H1 (cell line): ENCODE measurements at regions not wholly inside any gene's neighbourhood (a gene's known extent, or its start where the extent isn't known, plus 50 kb on each side); places are given as distances from the start of the nearest gene placed in this dataset.

ENCODE experiments used
- CTCF ChIA-PET: fragments of 300-600 bp; sonication (Branson Sonifier 250); formaldehyde crosslinking; loops from one replicate; lab custom pipeline; 2021; ENCODE audit not compliant: partially characterized antibody; lab: Charles Lee
- POLR2A ChIA-PET: fragments of 300-600 bp; sonication (Branson Sonifier 250); formaldehyde crosslinking; loops from one replicate; lab custom pipeline; 2021; ENCODE audit warnings: inconsistent platforms; ENCODE audit not compliant: partially characterized antibody; lab: Charles Lee
- DNase-seq, 2 experiments: peaks; one replicate each; pipeline versions ENCODE4 v3.0.0 to v3.0.0-alpha.2; 2010 to 2022; ENCODE audit warnings: low spot score in 2 of 2, low read depth in 1 of 2, mixed read lengths in 1 of 2
- FAIRE-seq: peaks from 2 replicates; lab custom pipeline; 2011; peaks lifted over from hg19 to GRCh38; lab: Jason Lieb, UNC
- H2AFZ ChIP-seq: 2 replicates; pipeline ENCODE4 v1.8.1; 2012; ENCODE audit warnings: low read length, inconsistent platforms
- H2AK5ac ChIP-seq: 2 replicates; pipeline ENCODE4 v1.6.1; 2013; ENCODE audit warnings: low read depth, low read length
- H2BK120ac ChIP-seq: replicated peaks from 2 replicates; pipeline ENCODE3; 2013; ENCODE audit warnings: low read depth, low read length, inconsistent platforms
- H2BK12ac ChIP-seq: 2 replicates; pipeline ENCODE4 v1.6.1; 2013; ENCODE audit warnings: low read depth, low read length
- H2BK15ac ChIP-seq: 2 replicates; pipeline ENCODE4 v1.6.1; 2013; ENCODE audit warnings: low read length
- H2BK20ac ChIP-seq: 2 replicates; pipeline ENCODE4 v1.6.1; 2013; ENCODE audit warnings: low read length
- H2BK5ac ChIP-seq: 2 replicates; pipeline ENCODE4 v1.6.1; 2013; ENCODE audit warnings: low read depth, low read length
- H3K14ac ChIP-seq: 2 replicates; pipeline ENCODE4 v1.6.1; 2013; ENCODE audit warnings: inconsistent platforms; ENCODE audit not compliant: insufficient read length
- H3K18ac ChIP-seq: 2 replicates; pipeline ENCODE4 v1.6.1; 2013; ENCODE audit warnings: low read length; ENCODE audit errors: extremely low read depth
- H3K23ac ChIP-seq: 2 replicates; pipeline ENCODE4 v1.6.1; 2013; ENCODE audit warnings: inconsistent platforms; ENCODE audit not compliant: insufficient read length
- H3K23me2 ChIP-seq: 2 replicates; pipeline ENCODE4 v1.6.1; 2013; ENCODE audit warnings: low read depth, low read length
- H3K27ac ChIP-seq: 2 replicates; pipeline ENCODE4 v1.6.1; 2011; ENCODE audit warnings: low read depth, low read length, inconsistent platforms
- H3K27me3 ChIP-seq, 4 experiments: replicated peaks in 1 of 4; 1 replicate in 1 of 4; 2 replicates in 3 of 4; pipeline versions ENCODE4 v1.6.1 to v1.8.1; 2011 to 2013; ENCODE audit warnings: low read length in 3 of 4, mild to moderate bottlenecking in 3 of 4, inconsistent platforms in 2 of 4, mixed read lengths in 2 of 4, moderate library complexity in 1 of 4; ENCODE audit not compliant: control insufficient read depth in 3 of 4, insufficient read depth in 3 of 4; ENCODE audit errors: extremely low read depth in 1 of 4
- H3K36me3 ChIP-seq, 4 experiments: 2 replicates each; pipeline versions ENCODE4 v1.6.1 to v1.8.1; 2011 to 2013; ENCODE audit warnings: mild to moderate bottlenecking in 4 of 4, low read length in 3 of 4, moderate library complexity in 2 of 4, control low read depth in 1 of 4, inconsistent platforms in 1 of 4; ENCODE audit not compliant: insufficient read depth in 4 of 4, control insufficient read depth in 2 of 4
- H3K4ac ChIP-seq: replicated peaks from 2 replicates; pipeline ENCODE3; 2013; ENCODE audit warnings: low read length, low read depth, mixed read lengths, inconsistent platforms; ENCODE audit not compliant: insufficient read length
- H3K4me1 ChIP-seq, 4 experiments: replicated peaks in 1 of 4; 1 replicate in 1 of 4; 2 replicates in 3 of 4; pipeline versions ENCODE4 v1.6.1 to v1.8.1; 2011 to 2013; ENCODE audit warnings: low read length in 3 of 4, inconsistent platforms in 2 of 4, mixed read lengths in 1 of 4; ENCODE audit not compliant: insufficient read depth in 4 of 4, control insufficient read depth in 3 of 4
- H3K4me2 ChIP-seq, 2 experiments: 2 replicates each; pipeline versions ENCODE4 v1.6.1 to v1.8.1; 2011 to 2013; ENCODE audit warnings: low read depth in 2 of 2, low read length in 2 of 2, control low read depth in 1 of 2, inconsistent platforms in 1 of 2, mild to moderate bottlenecking in 1 of 2; ENCODE audit not compliant: insufficient read depth in 1 of 2
- H3K4me3 ChIP-seq, 4 experiments: fragments of 200-600, 300-600 bp in 1 of 4; sonication (generic), shearing (Covaris generic), sonication (Bioruptor Twin) in 1 of 4; 2 replicates each; pipeline versions ENCODE4 v1.5.1 to v1.8.1; 2011 to 2016; ENCODE audit warnings: low read length in 4 of 4, low read depth in 3 of 4, control low read depth in 2 of 4, inconsistent platforms in 2 of 4, mild to moderate bottlenecking in 2 of 4, mixed read lengths in 1 of 4, moderate library complexity in 1 of 4; ENCODE audit not compliant: insufficient read depth in 2 of 4; ENCODE audit errors: extremely low read depth in 1 of 4
- H3K56ac ChIP-seq: replicated peaks from 2 replicates; pipeline ENCODE3; 2013; ENCODE audit warnings: low read depth, mild to moderate bottlenecking, mixed read lengths, low read length, inconsistent platforms; ENCODE audit not compliant: insufficient read length
- H3K79me1 ChIP-seq: 2 replicates; pipeline ENCODE4 v1.6.1; 2013; ENCODE audit warnings: low read depth, low read length, control low read depth
- H3K79me2 ChIP-seq, 2 experiments: 2 replicates each; pipeline versions ENCODE4 v1.6.1 to v1.8.1; 2012 to 2013; ENCODE audit warnings: low read length in 2 of 2, mild to moderate bottlenecking in 2 of 2, inconsistent platforms in 1 of 2; ENCODE audit not compliant: insufficient read depth in 2 of 2, control insufficient read depth in 1 of 2
- H3K9ac ChIP-seq, 4 experiments: replicated peaks in 1 of 4; 1 replicate in 1 of 4; 2 replicates in 3 of 4; pipeline versions ENCODE4 v1.6.1 to v1.8.1; 2011 to 2013; ENCODE audit warnings: low read depth in 3 of 4, low read length in 3 of 4, control low read depth in 2 of 4, mild to moderate bottlenecking in 2 of 4, moderate library complexity in 2 of 4, inconsistent platforms in 1 of 4; ENCODE audit errors: extremely low read depth in 1 of 4
- H3K9me3 ChIP-seq, 2 experiments: 2 replicates each; pipeline versions ENCODE4 v1.6.1 to v1.8.1; 2012 to 2013; ENCODE audit warnings: mild to moderate bottlenecking in 2 of 2, moderate library complexity in 2 of 2, control low read depth in 1 of 2, inconsistent platforms in 1 of 2, low read depth in 1 of 2, low read length in 1 of 2, mixed read lengths in 1 of 2; ENCODE audit not compliant: insufficient read depth in 2 of 2
- H4K20me1 ChIP-seq, 2 experiments: replicated peaks in 1 of 2; 2 replicates each; pipeline versions ENCODE3 to v1.8.1; 2011 to 2013; ENCODE audit warnings: inconsistent platforms in 2 of 2, low read length in 2 of 2, mild to moderate bottlenecking in 1 of 2; ENCODE audit not compliant: insufficient read depth in 2 of 2, control insufficient read depth in 1 of 2
- H4K5ac ChIP-seq: 2 replicates; pipeline ENCODE4 v1.6.1; 2013; ENCODE audit warnings: low read length, low read depth, mixed read lengths, inconsistent platforms; ENCODE audit not compliant: insufficient read length
- H4K8ac ChIP-seq: 2 replicates; pipeline ENCODE4 v1.8.0; 2013; ENCODE audit warnings: mild to moderate bottlenecking, moderate library complexity, low read length, inconsistent platforms; ENCODE audit not compliant: insufficient read depth; ENCODE audit errors: extremely low read depth
- H4K91ac ChIP-seq: replicated peaks from 2 replicates; pipeline ENCODE3; 2013; ENCODE audit warnings: low read length, mixed read lengths, inconsistent platforms; ENCODE audit not compliant: insufficient read length
- BRCA1 ChIP-seq: IDR thresholded peaks from 2 replicates; pipeline ENCODE4 v1.6.1; 2012; ENCODE audit warnings: low read depth, low read length, improper control_type of control experiment
- CHD2 ChIP-seq: IDR thresholded peaks from 2 replicates; pipeline ENCODE4 v1.6.1; 2012; ENCODE audit warnings: low read length, improper control_type of control experiment
- EGR1 ChIP-seq: IDR thresholded peaks from 2 replicates; pipeline ENCODE4 v1.6.1; 2011; ENCODE audit warnings: low read depth, low read length, borderline replicate concordance
- SP1 ChIP-seq: IDR thresholded peaks from 2 replicates; pipeline ENCODE4 v1.6.1; 2011; ENCODE audit warnings: low read depth, low read length
- TAF7 ChIP-seq: optimal IDR thresholded peaks from 2 replicates; pipeline ENCODE3; 2011; ENCODE audit warnings: low read depth, mild to moderate bottlenecking, inconsistent platforms, low read length, moderate library complexity, borderline replicate concordance
- WGBS, 2 experiments: shearing (Covaris generic) in 1 of 2; methylation state at CpG; one replicate each; pipeline versions ENCODE4 v1.1.6 to v1.1.7; 2013 to 2015; ENCODE audit warnings: low lambda C conversion rate in 2 of 2, mixed read lengths in 2 of 2, inconsistent platforms in 1 of 2, low coverage in 1 of 2, missing lambda C conversion rate in 1 of 2; ENCODE audit not compliant: insufficient replicate concordance in 2 of 2, insufficient coverage in 1 of 2, insufficient read length in 1 of 2; ENCODE audit errors: extremely low coverage in 1 of 2, missing lambda C conversion rate in 1 of 2; 5-methylcytosine and 5-hydroxymethylcytosine counted together

DNA sequence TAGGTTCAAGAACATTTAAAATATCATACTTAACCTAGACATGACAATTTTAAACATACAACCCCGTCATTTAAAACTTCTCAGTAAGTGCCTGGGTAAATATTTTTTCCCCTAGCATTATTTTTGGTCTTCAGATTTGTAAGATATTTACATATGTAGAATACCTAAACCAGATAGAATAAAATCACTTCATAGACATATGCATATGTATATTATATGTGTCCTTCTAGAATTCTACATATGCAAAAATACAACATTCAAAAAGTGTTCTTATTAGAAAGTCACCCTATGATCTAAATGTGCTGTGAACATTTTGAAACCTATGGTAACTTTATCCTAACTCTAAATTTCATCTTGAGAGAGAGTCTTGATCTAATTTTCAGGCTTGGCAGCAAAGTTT is 1467.0 kb upstream of the B3GALT2 start (continued):
- TF ChIP-seq TAF7: no peak

DNA sequence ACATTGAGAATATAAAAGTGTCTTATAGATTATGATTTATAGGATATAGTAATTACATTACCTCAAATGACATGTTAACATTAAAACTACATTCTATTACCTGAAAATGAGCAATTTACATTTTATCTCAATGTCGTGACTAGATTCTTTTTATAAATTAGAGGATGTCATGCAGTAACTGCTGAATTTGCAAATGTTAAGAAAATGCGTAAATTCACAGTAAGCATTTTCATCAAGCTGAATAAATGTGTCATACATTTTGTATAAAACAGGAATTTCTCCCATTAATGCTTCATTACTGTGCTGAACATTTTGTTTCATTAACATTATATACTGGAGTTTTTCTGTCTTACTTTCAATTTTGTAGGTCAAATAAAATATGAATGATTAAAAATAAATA is 1460.7 kb upstream of the B3GALT2 start:
- Histone ChIP-seq H3K4me1 (no peaks in the 10 kb centered on the region), H4K20me1 (no peaks in the 10 kb centered on the region), H2BK12ac (no peak overlapping the region), H3K14ac (no peak overlapping the region), H3K18ac (no peak overlapping the region), H3K9me3 (no peaks in the 10 kb centered on the region), H2BK15ac (no peak overlapping the region), H3K9ac (no peak overlapping the region), H3K79me2 (no peaks in the 10 kb centered on the region), H3K79me1 (no peaks in the 10 kb centered on the region), H3K23me2 (no peaks in the 10 kb centered on the region), H3K56ac (no peak overlapping the region), H3K27me3 (no peaks in the 10 kb centered on the region), H3K27ac (no peak overlapping the region), H2BK5ac (no peak overlapping the region), H4K91ac (no peak overlapping the region), H2BK120ac (no peak overlapping the region), H4K8ac (no peak overlapping the region), H2BK20ac (no peak overlapping the region), H3K36me3 (no peaks in the 10 kb centered on the region), H2AFZ (no peak overlapping the region), H3K4ac (no peak overlapping the region), H3K4me3 (no peak overlapping the region), H3K23ac (no peak overlapping the region), H3K4me2 (no peak overlapping the region), H2AK5ac (no peak overlapping the region), H4K5ac (no peak overlapping the region)
- TF ChIP-seq BRCA1 (no peak), SP1 (no peak), CHD2 (no peak), EGR1 (no peak)
- no peak for FAIRE-seq
- 93% methylated on average over 2 of the region's 2 CpGs; no CpG with 5 or more reads in 1 of the 2 experiments for WGBS, 2 experiments
- ChIA-PET POLR2A (no interaction called here), CTCF (no interaction called here)
- DNase-seq: no peak
